ENCODE measurements at regions not wholly inside any gene's neighbourhood (a gene's known extent, or its start where the extent isn't known, plus 50 kb on each side); places are given as distances from the start of the nearest gene placed in this dataset.

- TF ChIP-seq CTCF (IDR thresholded peaks at IDR 0.05; ENCODE audit: low read depth, low read length, missing control alignments), result no peak
- in situ Hi-C loops (cut with HindIII; ENCODE audit: low sequenced_read_pairs), result no loop called here
- no peak for DNase-seq (ENCODE audit: low read depth)
- H3K4me3 ChIP-seq (ENCODE audit: low read depth, low read length), result no peak overlapping the region
These were observed 282.0 kb downstream of the RPRM start for GRCh38 chr2:153196378-153197058.

- no peak for TF ChIP-seq CTCF (IDR thresholded peaks at IDR 0.05; ENCODE audit: low read depth, low read length, missing control alignments)
These were observed 283.2 kb downstream of the RPRM start for GRCh38 chr2:153195342-153195741.

GRCh38 chr2:153189091-153189888, 289.3 kb downstream of the RPRM start:
- in situ Hi-C loops (cut with HindIII; ENCODE audit: low sequenced_read_pairs), result no loop called here
- H3K4me3 ChIP-seq (ENCODE audit: low read depth, low read length), result no peak overlapping the region
- DNase-seq (ENCODE audit: low read depth), result no peak
- TF ChIP-seq CTCF (IDR thresholded peaks at IDR 0.05; ENCODE audit: low read depth, low read length, missing control alignments), result no peak

More at GRCh38 chr2:153195342-153195741, 283.2 kb downstream of the RPRM start:
- H3K4me3 ChIP-seq (ENCODE audit: low read depth, low read length), result no peak overlapping the region
- no peak for DNase-seq (ENCODE audit: low read depth)
- in situ Hi-C loops (cut with HindIII; ENCODE audit: low sequenced_read_pairs), result no loop called here

- in situ Hi-C loops (cut with HindIII; ENCODE audit: low sequenced_read_pairs), result no loop called here
- no peak for DNase-seq (ENCODE audit: low read depth)
These were observed 298.8 kb downstream of the RPRM start for GRCh38 chr2:153179808-153180207.

GRCh38 chr2:153169609-153170008, 309.0 kb downstream of the RPRM start:
- no peak for DNase-seq (ENCODE audit: low read depth)
- no peak overlapping the region for H3K4me3 ChIP-seq (ENCODE audit: low read depth, low read length)
- in situ Hi-C loops (cut with HindIII; ENCODE audit: low sequenced_read_pairs), result no loop called here
- no peak for TF ChIP-seq CTCF (IDR thresholded peaks at IDR 0.05; ENCODE audit: low read depth, low read length, missing control alignments)

More at GRCh38 chr2:153179808-153180207, 298.8 kb downstream of the RPRM start:
- no peak for TF ChIP-seq CTCF (IDR thresholded peaks at IDR 0.05; ENCODE audit: low read depth, low read length, missing control alignments)
- no peak overlapping the region for H3K4me3 ChIP-seq (ENCODE audit: low read depth, low read length)

GRCh38 chr2:153165021-153165420, 313.5 kb downstream of the RPRM start:
- H3K4me3 ChIP-seq (ENCODE audit: low read depth, low read length), result no peak overlapping the region
- in situ Hi-C loops (cut with HindIII; ENCODE audit: low sequenced_read_pairs), result no loop called here
- no peak for DNase-seq (ENCODE audit: low read depth)
- no peak for TF ChIP-seq CTCF (IDR thresholded peaks at IDR 0.05; ENCODE audit: low read depth, low read length, missing control alignments)

Data from astrocyte of the cerebellum (primary cell).